D341Med (cell line): ENCODE measurements at regions not wholly inside any gene's neighbourhood (a gene's known extent, or its start where the extent isn't known, plus 50 kb on each side); places are given as distances from the start of the nearest gene placed in this dataset.

Experiments used
- DNase-seq: peaks from one replicate; pipeline ENCODE4 v3.0.0; 2012; ENCODE audit warnings: low spot score

GRCh38 chr3:24843955-24844354 is 349.3 kb upstream of the THRB start:
- no peak for DNase-seq

GRCh38 chr3:24845524-24846155 is 351.0 kb upstream of the THRB start:
- DNase-seq: no peak

GRCh38 chr3:24846286-24846860 is 351.7 kb upstream of the THRB start:
- DNase-seq: peak; percentile 31

- DNase-seq: no peak
These were observed 355.6 kb upstream of the THRB start for GRCh38 chr3:24850245-24850644.

GRCh38 chr3:24853685-24854490 is 359.2 kb upstream of the THRB start:
- DNase-seq: no peak

- DNase-seq: no peak
These were observed 360.1 kb upstream of the THRB start for GRCh38 chr3:24854748-24855147.

GRCh38 chr3:24857945-24858344 is 363.3 kb upstream of the THRB start:
- no peak for DNase-seq

GRCh38 chr3:24863215-24863614 is 368.6 kb upstream of the THRB start:
- DNase-seq: no peak

- no peak for DNase-seq
These were observed 373.1 kb upstream of the THRB start for GRCh38 chr3:24867783-24868182.

- DNase-seq: no peak
These were observed 386.6 kb upstream of the THRB start for GRCh38 chr3:24881239-24881638.

- DNase-seq: no peak
These were observed 391.9 kb upstream of the THRB start for GRCh38 chr3:24886501-24886900.

GRCh38 chr3:24890012-24890411 is 395.4 kb upstream of the THRB start:
- no peak for DNase-seq

GRCh38 chr3:24899373-24899772 is 404.7 kb upstream of the THRB start:
- no peak for DNase-seq

- DNase-seq: no peak
These were observed 405.4 kb upstream of the THRB start for GRCh38 chr3:24899901-24900603.

- DNase-seq: no peak
These were observed 410.6 kb upstream of the THRB start for GRCh38 chr3:24905266-24905665.

GRCh38 chr3:24907106-24907505 is 412.5 kb upstream of the THRB start:
- no peak for DNase-seq

- DNase-seq: no peak
These were observed 416.4 kb upstream of the THRB start for GRCh38 chr3:24911076-24911475.

GRCh38 chr3:24915639-24916038 is 421.0 kb upstream of the THRB start:
- DNase-seq: no peak

GRCh38 chr3:24917908-24918307 is 423.3 kb upstream of the THRB start:
- DNase-seq: no peak

- no peak for DNase-seq
These were observed 428.9 kb upstream of the THRB start for GRCh38 chr3:24923570-24923969.

GRCh38 chr3:24929521-24929920 is 434.9 kb upstream of the THRB start:
- no peak for DNase-seq

GRCh38 chr3:24933401-24933800 is 438.8 kb upstream of the THRB start:
- DNase-seq: no peak

GRCh38 chr3:24936574-24936973 is 441.9 kb upstream of the THRB start:
- no peak for DNase-seq
